Sigmoid colon (tissue), 4 donors: ENCODE measurements at regions not wholly inside any gene's neighbourhood (a gene's known extent, or its start where the extent isn't known, plus 50 kb on each side); places are given as distances from the start of the nearest gene placed in this dataset.

Experiments
- EP300 ChIP-seq, 4 donors: sonication (generic); formaldehyde crosslinking; IDR thresholded peaks; one replicate each; pipeline ENCODE4 v1.6.1; 2017; ENCODE audit warnings: antibody characterized with exemption in 4 of 4
- POLR2A ChIP-seq, 2 donors: fragments of 450-650 bp; IDR thresholded peaks; one replicate each; pipeline ENCODE4 v1.6.1; 2016; ENCODE audit warnings: antibody characterized with exemption in 2 of 2, mild to moderate bottlenecking in 2 of 2, moderate library complexity in 2 of 2
- POLR2AphosphoS5 ChIP-seq, 4 donors: sonication (generic); formaldehyde crosslinking; IDR thresholded peaks; one replicate each; pipeline ENCODE4 v1.6.1; 2017; ENCODE audit warnings: antibody characterized with exemption in 4 of 4
- TF ChIP-seq, protein P1 (sequence below), 4 experiments: fragments of 450-650 bp in 3 of 4; fragments of 200-600 bp in 1 of 4; IDR thresholded peaks; one replicate each; pipeline ENCODE4 v1.5.1; 2016 to 2019; ENCODE audit warnings: antibody characterized with exemption in 4 of 4, mild to moderate bottlenecking in 3 of 4, moderate library complexity in 2 of 4

GRCh38 chr4:79175716-79176115 is 150.1 kb downstream of the NAA11 start:
- TF ChIP-seq, protein P1, sequence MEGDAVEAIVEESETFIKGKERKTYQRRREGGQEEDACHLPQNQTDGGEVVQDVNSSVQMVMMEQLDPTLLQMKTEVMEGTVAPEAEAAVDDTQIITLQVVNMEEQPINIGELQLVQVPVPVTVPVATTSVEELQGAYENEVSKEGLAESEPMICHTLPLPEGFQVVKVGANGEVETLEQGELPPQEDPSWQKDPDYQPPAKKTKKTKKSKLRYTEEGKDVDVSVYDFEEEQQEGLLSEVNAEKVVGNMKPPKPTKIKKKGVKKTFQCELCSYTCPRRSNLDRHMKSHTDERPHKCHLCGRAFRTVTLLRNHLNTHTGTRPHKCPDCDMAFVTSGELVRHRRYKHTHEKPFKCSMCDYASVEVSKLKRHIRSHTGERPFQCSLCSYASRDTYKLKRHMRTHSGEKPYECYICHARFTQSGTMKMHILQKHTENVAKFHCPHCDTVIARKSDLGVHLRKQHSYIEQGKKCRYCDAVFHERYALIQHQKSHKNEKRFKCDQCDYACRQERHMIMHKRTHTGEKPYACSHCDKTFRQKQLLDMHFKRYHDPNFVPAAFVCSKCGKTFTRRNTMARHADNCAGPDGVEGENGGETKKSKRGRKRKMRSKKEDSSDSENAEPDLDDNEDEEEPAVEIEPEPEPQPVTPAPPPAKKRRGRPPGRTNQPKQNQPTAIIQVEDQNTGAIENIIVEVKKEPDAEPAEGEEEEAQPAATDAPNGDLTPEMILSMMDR (IDR thresholded peaks at IDR 0.05), result no peak
- TF ChIP-seq POLR2A (IDR thresholded peaks at IDR 0.05), result no peak
- no peak for TF ChIP-seq POLR2AphosphoS5 (IDR thresholded peaks at IDR 0.05)
- no peak for TF ChIP-seq EP300 (IDR thresholded peaks at IDR 0.05)
